Vagina (tissue), 2 donors: ENCODE measurements at regions not wholly inside any gene's neighbourhood (a gene's known extent, or its start where the extent isn't known, plus 50 kb on each side); places are given as distances from the start of the nearest gene placed in this dataset.

Experiments
- DNase-seq, 2 donors: peaks; one replicate each; pipeline ENCODE4 v3.0.0-alpha.2; 2017; ENCODE audit errors: extremely low spot score in 2 of 2
- H3K27ac ChIP-seq: fragments of 200-600 bp; sonication (generic); one replicate; pipeline ENCODE4 v1.5.1; 2019
- H3K27me3 ChIP-seq: fragments of 200-600 bp; sonication (generic); one replicate; pipeline ENCODE4 v1.5.1; 2019
- H3K36me3 ChIP-seq, 2 donors: fragments of 200-600 bp; sonication (generic); one replicate each; pipeline ENCODE4 v1.5.1; 2017 to 2019
- H3K4me1 ChIP-seq: fragments of 200-600 bp; sonication (generic); one replicate; pipeline ENCODE4 v1.5.1; 2019
- H3K4me3 ChIP-seq, 2 donors: fragments of 200-600 bp; sonication (generic); 1 replicate in 1 of 2; 2 replicates in 1 of 2; pipeline ENCODE4 v1.5.1; 2016 to 2019
- H3K9me3 ChIP-seq: fragments of 200-600 bp; sonication (generic); one replicate; pipeline ENCODE4 v1.5.1; 2019
- POLR2A ChIP-seq, 2 donors: fragments of 450-650 bp; IDR thresholded peaks; one replicate each; pipeline ENCODE4 v1.6.1; 2017; ENCODE audit warnings: antibody characterized with exemption in 2 of 2, mild to moderate bottlenecking in 2 of 2, moderate library complexity in 2 of 2
- POLR2AphosphoS5 ChIP-seq, 2 donors: sonication (generic); formaldehyde crosslinking; IDR thresholded peaks; one replicate each; pipeline ENCODE4 v1.9.0; 2017; ENCODE audit warnings: antibody characterized with exemption in 2 of 2, mild to moderate bottlenecking in 2 of 2, low read depth in 1 of 2; ENCODE audit not compliant: insufficient read depth in 1 of 2
- intact Hi-C: fragments of 100-400 bp; cut with DNase I; formaldehyde crosslinking; loops from one replicate; pipeline ENCODE4 v1.15.1; 2023
- TF ChIP-seq, protein P1 (sequence below), 3 experiments: fragments of 450-650 bp in 2 of 3; fragments of 200-600 bp in 1 of 3; sonication (generic) in 1 of 3; IDR thresholded peaks; one replicate each; pipeline ENCODE4 v1.5.1; 2017 to 2019; ENCODE audit warnings: antibody characterized with exemption in 3 of 3, mild to moderate bottlenecking in 2 of 3, moderate library complexity in 2 of 3

DNA sequence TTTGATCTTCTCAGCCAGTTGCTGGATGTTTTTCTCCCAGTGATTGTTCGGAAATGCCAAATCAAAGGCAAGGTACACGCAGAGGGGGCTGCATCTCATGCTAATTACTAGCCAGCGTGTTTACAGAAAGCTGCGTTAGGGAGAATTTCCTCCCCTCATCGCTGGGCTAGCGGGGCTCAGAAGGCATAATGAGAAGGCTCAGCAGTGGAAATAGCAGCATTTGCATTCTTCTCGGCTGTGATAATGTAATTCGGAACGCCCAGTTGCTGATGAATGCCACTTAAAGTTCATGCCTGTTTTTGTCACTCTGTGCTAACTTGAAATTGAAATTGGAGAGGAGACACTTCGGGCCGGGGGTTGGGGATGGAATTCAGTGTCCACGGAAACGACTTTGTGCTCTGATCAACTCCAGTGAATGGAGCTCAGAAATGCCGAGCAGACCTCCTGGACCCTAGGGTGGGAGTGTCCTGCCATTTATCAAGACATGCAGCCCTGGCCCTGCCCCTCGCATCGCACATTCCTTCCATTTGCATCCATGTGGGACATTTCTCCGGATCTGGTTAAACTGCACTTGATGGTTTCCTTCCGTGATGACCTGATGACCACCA lies 313.4 kb upstream of the C1orf174 start:
- TF ChIP-seq POLR2AphosphoS5 (IDR thresholded peaks at IDR 0.05; ENCODE audit: insufficient read depth in 1 of 2, low read depth in 1 of 2), result no peak
- TF ChIP-seq, protein P1, sequence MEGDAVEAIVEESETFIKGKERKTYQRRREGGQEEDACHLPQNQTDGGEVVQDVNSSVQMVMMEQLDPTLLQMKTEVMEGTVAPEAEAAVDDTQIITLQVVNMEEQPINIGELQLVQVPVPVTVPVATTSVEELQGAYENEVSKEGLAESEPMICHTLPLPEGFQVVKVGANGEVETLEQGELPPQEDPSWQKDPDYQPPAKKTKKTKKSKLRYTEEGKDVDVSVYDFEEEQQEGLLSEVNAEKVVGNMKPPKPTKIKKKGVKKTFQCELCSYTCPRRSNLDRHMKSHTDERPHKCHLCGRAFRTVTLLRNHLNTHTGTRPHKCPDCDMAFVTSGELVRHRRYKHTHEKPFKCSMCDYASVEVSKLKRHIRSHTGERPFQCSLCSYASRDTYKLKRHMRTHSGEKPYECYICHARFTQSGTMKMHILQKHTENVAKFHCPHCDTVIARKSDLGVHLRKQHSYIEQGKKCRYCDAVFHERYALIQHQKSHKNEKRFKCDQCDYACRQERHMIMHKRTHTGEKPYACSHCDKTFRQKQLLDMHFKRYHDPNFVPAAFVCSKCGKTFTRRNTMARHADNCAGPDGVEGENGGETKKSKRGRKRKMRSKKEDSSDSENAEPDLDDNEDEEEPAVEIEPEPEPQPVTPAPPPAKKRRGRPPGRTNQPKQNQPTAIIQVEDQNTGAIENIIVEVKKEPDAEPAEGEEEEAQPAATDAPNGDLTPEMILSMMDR (IDR thresholded peaks at IDR 0.05), result no peak
- TF ChIP-seq POLR2A (IDR thresholded peaks at IDR 0.05), result no peak
- H3K27me3 ChIP-seq, result no peaks in the 10 kb centered on the region

DNA sequence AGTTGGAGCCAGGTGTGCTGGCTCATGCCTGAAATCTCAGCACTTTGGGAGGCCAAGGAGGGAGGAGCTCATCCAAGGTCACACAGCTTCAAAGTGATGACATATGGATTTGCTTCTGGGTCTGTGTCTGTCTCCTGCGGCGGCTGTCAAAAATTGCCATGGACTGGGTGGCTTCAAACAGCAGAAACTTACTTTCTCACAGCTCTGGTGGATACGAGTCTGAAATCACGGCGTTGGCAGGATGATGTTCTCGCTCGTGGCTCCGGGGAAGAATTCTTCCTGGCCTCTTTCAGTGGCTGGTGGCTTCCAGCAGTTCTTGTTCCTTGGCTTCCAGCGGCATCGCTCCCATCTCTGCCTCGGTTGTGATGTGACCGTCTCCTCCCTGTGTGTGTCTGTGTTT lies 314.8 kb upstream of the C1orf174 start:
- H3K27me3 ChIP-seq, result no peaks in the 10 kb centered on the region
- intact Hi-C loops, result no loop called here
- TF ChIP-seq POLR2A (IDR thresholded peaks at IDR 0.05), result no peak
- TF ChIP-seq, protein P1 (IDR thresholded peaks at IDR 0.05), result no peak
- TF ChIP-seq POLR2AphosphoS5 (IDR thresholded peaks at IDR 0.05; ENCODE audit: insufficient read depth in 1 of 2, low read depth in 1 of 2), result no peak

More for the DNA sequence above, 313.4 kb upstream of the C1orf174 start:
- Histone ChIP-seq H3K36me3 (no peaks in the 10 kb centered on the region), H3K4me3 (no peak overlapping the region), H3K9me3 (no peaks in the 10 kb centered on the region), H3K4me1 (no peaks in the 10 kb centered on the region), H3K27ac (no peak overlapping the region)
- peak in 1 of 2 donors; percentile 25 for DNase-seq
- intact Hi-C loops, result no loop called here

DNA sequence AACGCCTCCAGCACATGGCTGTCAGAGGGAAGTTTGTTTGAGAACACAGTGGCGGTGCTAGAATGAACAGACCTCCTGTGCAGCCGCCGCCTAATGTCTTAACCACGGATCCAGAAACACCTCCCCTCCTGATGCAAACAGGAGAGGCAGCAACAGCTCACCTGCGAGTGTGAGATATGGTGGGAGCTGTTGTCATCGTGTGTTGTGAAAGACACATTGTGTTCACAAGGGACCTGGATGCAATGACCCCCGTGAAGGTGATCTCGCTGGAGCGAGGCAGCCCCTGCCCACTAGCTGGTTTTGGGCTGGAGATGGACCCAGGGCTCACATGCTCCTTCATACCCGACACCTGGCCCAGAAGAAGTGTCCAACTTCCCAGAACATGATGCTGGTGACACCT lies 315.3 kb upstream of the C1orf174 start:
- H3K9me3 ChIP-seq, result no peaks in the 10 kb centered on the region
- H3K27me3 ChIP-seq, result no peaks in the 10 kb centered on the region
- TF ChIP-seq POLR2AphosphoS5 (IDR thresholded peaks at IDR 0.05; ENCODE audit: insufficient read depth in 1 of 2, low read depth in 1 of 2) (no peak), POLR2A (IDR thresholded peaks at IDR 0.05) (no peak)
- TF ChIP-seq, protein P1 (IDR thresholded peaks at IDR 0.05), result no peak
- H3K36me3 ChIP-seq, result no peaks in the 10 kb centered on the region
- no peak overlapping the region for H3K27ac ChIP-seq
- H3K4me1 ChIP-seq, result no peaks in the 10 kb centered on the region
- intact Hi-C loops, result no loop called here
- H3K4me3 ChIP-seq, result no peak overlapping the region
- no peak for DNase-seq

More for the DNA sequence above, 314.8 kb upstream of the C1orf174 start:
- H3K27ac ChIP-seq, result no peak overlapping the region
- no peaks in the 10 kb centered on the region for H3K36me3 ChIP-seq
- H3K4me1 ChIP-seq, result no peaks in the 10 kb centered on the region
- no peaks in the 10 kb centered on the region for H3K9me3 ChIP-seq
- H3K4me3 ChIP-seq, result no peak overlapping the region
- no peak for DNase-seq

DNA sequence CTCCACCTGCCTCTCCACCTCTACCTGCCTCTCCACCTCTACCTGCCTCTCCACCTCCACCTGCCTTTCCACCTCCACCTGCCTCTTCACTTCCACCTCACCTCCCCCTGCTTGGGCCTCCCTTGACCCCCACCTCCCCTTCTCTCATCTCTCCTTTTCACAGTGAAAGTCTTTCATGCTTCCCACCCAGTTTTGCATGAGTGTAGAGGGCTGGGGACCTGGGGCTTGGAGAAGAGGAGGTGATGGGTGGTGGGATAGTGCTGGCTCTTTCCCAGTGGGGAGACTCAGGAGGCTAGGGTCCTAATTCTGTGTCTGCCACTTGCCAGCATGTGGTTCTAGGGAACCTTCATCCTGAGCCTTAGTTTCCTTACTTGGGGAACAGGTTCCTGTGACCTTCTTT lies 316.2 kb upstream of the C1orf174 start:
- TF ChIP-seq POLR2AphosphoS5 (IDR thresholded peaks at IDR 0.05; ENCODE audit: insufficient read depth in 1 of 2, low read depth in 1 of 2) (no peak), POLR2A (IDR thresholded peaks at IDR 0.05) (no peak)
- TF ChIP-seq, protein P1 (IDR thresholded peaks at IDR 0.05), result no peak
- Histone ChIP-seq H3K4me3 (no peak overlapping the region), H3K27ac (no peak overlapping the region), H3K36me3 (no peaks in the 10 kb centered on the region), H3K9me3 (no peaks in the 10 kb centered on the region), H3K27me3 (no peaks in the 10 kb centered on the region), H3K4me1 (no peaks in the 10 kb centered on the region)
- peak in 1 of 2 donors; percentile 54 for DNase-seq
- intact Hi-C loops, result no loop called here

DNA sequence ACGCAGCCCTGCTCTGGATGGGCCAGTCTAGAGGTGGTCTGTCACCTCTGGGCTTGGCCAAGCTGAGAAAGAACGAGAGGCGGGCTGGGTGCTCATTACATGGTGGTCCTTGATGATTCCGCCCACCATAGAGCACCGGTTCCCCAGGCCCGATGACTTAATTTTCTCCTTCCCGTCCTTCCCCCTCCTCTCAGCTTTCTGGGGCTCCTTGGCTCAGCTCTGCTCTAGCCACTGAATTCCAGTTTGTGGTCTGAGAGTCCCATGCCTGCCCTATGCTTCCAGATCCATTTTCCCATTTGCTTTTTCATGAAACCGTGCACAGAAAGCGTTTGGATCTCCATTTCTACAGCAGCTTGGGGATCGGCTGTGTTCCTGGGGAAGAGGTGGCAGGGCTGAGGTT lies 318.5 kb upstream of the C1orf174 start:
- no peaks in the 10 kb centered on the region for H3K9me3 ChIP-seq
- DNase-seq, result peak in 1 of 2 donors; percentile 34
- no peak overlapping the region for H3K4me3 ChIP-seq
- TF ChIP-seq, protein P1 (IDR thresholded peaks at IDR 0.05), result no peak
- no peak for TF ChIP-seq POLR2AphosphoS5 (IDR thresholded peaks at IDR 0.05; ENCODE audit: insufficient read depth in 1 of 2, low read depth in 1 of 2)
- no peak for TF ChIP-seq POLR2A (IDR thresholded peaks at IDR 0.05)
- no peaks in the 10 kb centered on the region for H3K36me3 ChIP-seq
- H3K27me3 ChIP-seq, result no peaks in the 10 kb centered on the region
- H3K4me1 ChIP-seq, result no peaks in the 10 kb centered on the region
- no peak overlapping the region for H3K27ac ChIP-seq
- intact Hi-C loops, result no loop called here
